HCT116 (cell line): ENCODE measurements at regions not wholly inside any gene's neighbourhood (a gene's known extent, or its start where the extent isn't known, plus 50 kb on each side); places are given as distances from the start of the nearest gene placed in this dataset.

ENCODE experiments used
- ATAC-seq: fragments of 200-7000 bp; cut with Tn5 transposase; 2 replicates; pipeline ENCODE4 v1.9.1; 2020; ENCODE audit warnings: mild to moderate bottlenecking, moderate library complexity
- BruUV-seq: library from RNA; stranded (reverse); fragments of 400-500 nt; replicated peaks from 2 replicates; lab custom pipeline; 2021; lab: Mats Ljungman, UMichigan
- CTCF ChIA-PET: fragments of 300-600 bp; sonication (Branson Sonifier 250); formaldehyde crosslinking; loops from one replicate; lab custom pipeline; 2021; ENCODE audit warnings: antibody characterized with exemption; lab: Charles Lee
- POLR2A ChIA-PET: fragments of 300-600, 350-600 bp; sonication (Branson Sonifier 250); formaldehyde crosslinking; loops from one replicate; lab custom pipeline; 2021; ENCODE audit warnings: antibody characterized with exemption; lab: Charles Lee
- RAD21 ChIA-PET, 2 experiments: fragments of 300-600 bp; sonication (Branson Sonifier 250); formaldehyde crosslinking; loops; one replicate each; lab custom pipeline; 2023; ENCODE audit warnings: low total read pairs in 2 of 2; ENCODE audit not compliant: uncharacterized antibody in 2 of 2, unreplicated experiment in 2 of 2, low non-redundant PET in 1 of 2; lab: Charles Lee
- DNase-seq: peaks from one replicate; pipeline ENCODE4 v3.0.0-alpha.2; 2010; ENCODE audit warnings: low read depth, low spot score
- H2AFZ ChIP-seq: fragments of 200-600 bp; shearing (Covaris generic), sonication (generic); 2 replicates; pipeline ENCODE4 v1.6.1; 2017; ENCODE audit warnings: low read depth, mixed run types, mixed read lengths, antibody characterized with exemption, low read length; ENCODE audit not compliant: poor library complexity, severe bottlenecking
- H3K27ac ChIP-seq: 2 replicates; pipeline ENCODE4 v1.5.1; 2012; ENCODE audit warnings: low read depth, low read length
- H3K27me3 ChIP-seq: fragments of 200-600 bp; sonication (generic); 2 replicates; pipeline ENCODE4 v1.6.1; 2016; ENCODE audit warnings: mixed run types, low read length, mixed read lengths; ENCODE audit not compliant: insufficient read depth
- H3K36me3 ChIP-seq, 2 experiments: fragments of 200-500 bp in 1 of 2; fragments of 200-600 bp in 1 of 2; sonication (Bioruptor generic) in 1 of 2; sonication (generic) in 1 of 2; 2 replicates each; pipeline versions ENCODE4 v1.5.1 to v1.6.1; 2014 to 2016; ENCODE audit warnings: low read length in 2 of 2, inconsistent platforms in 1 of 2, mixed read lengths in 1 of 2, mixed run types in 1 of 2; ENCODE audit not compliant: insufficient read depth in 2 of 2, control insufficient read depth in 1 of 2
- H3K4me1 ChIP-seq, 2 experiments: fragments of 200-600 bp in 1 of 2; sonication (generic) in 1 of 2; 2 replicates each; pipeline versions ENCODE4 v1.5.1 to v1.6.1; 2012 to 2017; ENCODE audit warnings: low read length in 2 of 2, inconsistent platforms in 1 of 2, mild to moderate bottlenecking in 1 of 2, mixed read lengths in 1 of 2, mixed run types in 1 of 2, moderate library complexity in 1 of 2; ENCODE audit not compliant: insufficient read depth in 2 of 2, control insufficient read depth in 1 of 2
- H3K4me2 ChIP-seq: fragments of 200-600 bp; sonication (generic); 2 replicates; pipeline ENCODE4 v1.6.1; 2017; ENCODE audit warnings: mixed run types, low read length, mixed read lengths
- H3K4me3 ChIP-seq, 2 experiments: fragments of 200-600 bp in 1 of 2; sonication (generic) in 1 of 2; replicated peaks in 1 of 2; 2 replicates each; pipeline ENCODE4 v1.5.1; 2011 to 2016; ENCODE audit warnings: low read length in 2 of 2, control low read depth in 1 of 2, low read depth in 1 of 2, mild to moderate bottlenecking in 1 of 2, mixed read lengths in 1 of 2, mixed run types in 1 of 2
- H3K79me2 ChIP-seq: fragments of 200-600 bp; sonication (generic); 2 replicates; pipeline ENCODE4 v1.6.1; 2017; ENCODE audit warnings: mild to moderate bottlenecking, mixed run types, low read length, moderate library complexity, mixed read lengths; ENCODE audit not compliant: insufficient read depth
- H3K9ac ChIP-seq: fragments of 200-600 bp; sonication (generic); 2 replicates; pipeline ENCODE4 v1.6.1; 2016; ENCODE audit warnings: low read length, mixed read lengths
- H3K9me2 ChIP-seq: fragments of 200-600 bp; sonication (generic), shearing (Covaris generic); 2 replicates; pipeline ENCODE4 v1.6.1; 2017; ENCODE audit warnings: mixed run types, mild to moderate bottlenecking, moderate library complexity; ENCODE audit not compliant: insufficient read depth
- H3K9me3 ChIP-seq, 2 experiments: fragments of 200-500 bp in 1 of 2; fragments of 200-600 bp in 1 of 2; sonication (Bioruptor generic) in 1 of 2; sonication (generic) in 1 of 2; 2 replicates each; pipeline ENCODE4 v1.6.1; 2014 to 2017; ENCODE audit warnings: low read length in 2 of 2, mixed read lengths in 2 of 2, inconsistent platforms in 1 of 2, low read depth in 1 of 2, mild to moderate bottlenecking in 1 of 2, mixed run types in 1 of 2, moderate library complexity in 1 of 2; ENCODE audit not compliant: control insufficient read depth in 1 of 2, insufficient read depth in 1 of 2
- H4K20me1 ChIP-seq: fragments of 200-600 bp; sonication (generic), shearing (Covaris generic); 2 replicates; pipeline ENCODE4 v1.6.1; 2017; ENCODE audit warnings: mixed run types, mild to moderate bottlenecking, moderate library complexity; ENCODE audit not compliant: insufficient read depth
- ATF3 ChIP-seq: IDR thresholded peaks from 2 replicates; pipeline ENCODE4 v1.6.1; 2012
- CEBPB ChIP-seq: IDR thresholded peaks from 2 replicates; pipeline ENCODE4 v1.6.1; 2012; ENCODE audit warnings: low read depth
- CTCF ChIP-seq, 3 experiments: fragments of 200-600 bp in 1 of 3; sonication (generic) in 1 of 3; IDR thresholded peaks in 2 of 3; conservative IDR thresholded peaks in 1 of 3; 2 replicates each; pipeline ENCODE4 v1.5.1; 2012 to 2017; ENCODE audit warnings: low read depth in 2 of 3, low read length in 2 of 3, antibody characterized with exemption in 1 of 3, borderline replicate concordance in 1 of 3, control low read depth in 1 of 3, mild to moderate bottlenecking in 1 of 3, mixed read lengths in 1 of 3, mixed run types in 1 of 3, moderate library complexity in 1 of 3; ENCODE audit not compliant: insufficient read depth in 1 of 3
- EZH2phosphoT487 ChIP-seq: fragments of 200-600 bp; IDR thresholded peaks from 2 replicates; pipeline ENCODE4 v1.6.1; 2018; ENCODE audit warnings: antibody characterized with exemption, borderline replicate concordance
- REST ChIP-seq: IDR thresholded peaks from 2 replicates; pipeline ENCODE4 v1.6.1; 2012; ENCODE audit warnings: low read depth
- SP1 ChIP-seq: IDR thresholded peaks from 2 replicates; pipeline ENCODE4 v1.6.1; 2012; ENCODE audit warnings: low read depth
- ZBTB33 ChIP-seq: IDR thresholded peaks from 2 replicates; pipeline ENCODE4 v1.6.1; 2011; ENCODE audit warnings: mild to moderate bottlenecking, low read length, moderate library complexity; ENCODE audit not compliant: insufficient replicate concordance; ENCODE audit errors: extremely low read depth
- ZFX ChIP-seq: fragments of 450-650 bp; IDR thresholded peaks from 2 replicates; pipeline ENCODE4 v1.6.1; 2017
- intact Hi-C: fragments of 100-400 bp; cut with micrococcal nuclease; formaldehyde crosslinking; loops from 2 replicates; pipeline ENCODE4 v1.10.0; 2022

DNA sequence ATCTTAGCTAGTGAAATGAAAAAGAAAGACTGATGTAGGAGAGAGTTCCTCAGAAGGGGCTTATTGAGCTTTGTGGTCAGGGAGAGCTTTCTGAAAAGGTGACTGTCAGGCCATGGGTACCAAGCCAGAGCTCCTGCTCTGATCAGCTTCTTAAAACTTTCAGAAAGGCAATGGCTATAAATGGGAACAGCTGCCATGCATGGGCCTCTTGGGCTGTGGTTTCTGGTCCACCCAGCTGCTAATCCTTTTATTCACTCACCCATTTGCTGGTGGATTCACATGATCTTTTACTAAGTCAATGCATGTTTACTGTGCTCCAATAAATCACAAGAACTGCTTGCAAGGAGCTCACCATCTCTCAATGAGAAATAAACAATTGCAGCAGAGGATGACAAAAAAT lies 60.1 kb upstream of the ZPBP start:
- POLR2A ChIA-PET, result no interaction called here

More for the DNA sequence above, 60.1 kb upstream of the ZPBP start:
- Histone ChIP-seq H3K4me1 (no peaks in the 10 kb centered on the region), H3K27me3 (no peaks in the 10 kb centered on the region), H3K9ac (no peak overlapping the region), H3K36me3 (no peaks in the 10 kb centered on the region), H3K27ac (no peak overlapping the region), H3K4me3 (no peak overlapping the region), H3K9me2 (no peaks in the 10 kb centered on the region), H3K4me2 (no peak overlapping the region), H3K9me3 (no peaks in the 10 kb centered on the region), H2AFZ (no peak overlapping the region), H4K20me1 (no peaks in the 10 kb centered on the region), H3K79me2 (no peaks in the 10 kb centered on the region)
- ChIA-PET CTCF (interaction anchor here (0.7 to 1.0 kb wide), 2 partner anchors 10 to 52 kb away, joined by 3 read pairs; no protein-coding TSS in a partner anchor), RAD21 (no interaction called here)
- intact Hi-C loops, result no loop called here
- no peak for ATAC-seq
- BruUV-seq, result no TSS peak
- DNase-seq, result no peak
- no peak for TF ChIP-seq CTCF (IDR thresholded peaks at IDR 0.05 in 2 of 3, conservative IDR thresholded peaks at IDR 0.05 in 1 of 3; ENCODE audit: borderline replicate concordance in 1 of 3, insufficient read depth in 1 of 3, low read depth in 2 of 3, low read length in 2 of 3)
- TF ChIP-seq SP1, result no peak
- no peak for TF ChIP-seq EZH2phosphoT487
- TF ChIP-seq ZBTB33, result no peak
- TF ChIP-seq CEBPB, result no peak
- TF ChIP-seq ATF3, result no peak
- TF ChIP-seq REST, result no peak
- no peak for TF ChIP-seq ZFX
